D721Med (cell line): ENCODE measurements at regions not wholly inside any gene's neighbourhood (a gene's known extent, or its start where the extent isn't known, plus 50 kb on each side); places are given as distances from the start of the nearest gene placed in this dataset.

Source experiments
- DNase-seq: peaks from one replicate; pipeline ENCODE4 v3.0.0; 2011; ENCODE audit warnings: low spot score; ENCODE audit not compliant: insufficient read length
- FAIRE-seq: peaks from 2 replicates; lab custom pipeline; 2011; peaks lifted over from hg19 to GRCh38; lab: Jason Lieb, UNC
- TF ChIP-seq, protein P1 (sequence below): IDR thresholded peaks from 2 replicates; pipeline ENCODE4 v1.5.1; 2012; ENCODE audit warnings: mild to moderate bottlenecking, control low read depth; ENCODE audit not compliant: insufficient read depth; ENCODE audit errors: missing control alignments

DNA sequence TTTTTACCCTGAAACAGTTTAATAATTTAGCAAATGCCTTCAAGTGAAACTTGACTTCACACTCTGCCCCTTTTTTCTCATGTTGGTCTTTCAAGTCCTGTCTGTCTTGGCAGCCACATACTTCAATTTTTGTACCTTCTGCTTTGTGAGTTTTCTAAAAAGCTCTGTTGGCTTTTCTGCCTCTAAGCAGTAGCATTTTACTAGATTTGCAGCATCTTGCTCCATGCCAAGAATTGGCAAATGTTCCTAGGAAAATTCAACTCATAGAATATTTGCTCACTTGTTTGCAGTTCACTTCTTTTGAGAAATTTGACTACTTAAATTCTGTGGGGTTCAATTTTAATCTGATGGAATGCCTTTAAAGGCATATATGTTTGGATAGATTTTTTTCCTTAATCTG is 59.2 kb downstream of the FAM47A start:
- FAIRE-seq (no peak), DNase-seq (no peak)
- TF ChIP-seq, protein P1, sequence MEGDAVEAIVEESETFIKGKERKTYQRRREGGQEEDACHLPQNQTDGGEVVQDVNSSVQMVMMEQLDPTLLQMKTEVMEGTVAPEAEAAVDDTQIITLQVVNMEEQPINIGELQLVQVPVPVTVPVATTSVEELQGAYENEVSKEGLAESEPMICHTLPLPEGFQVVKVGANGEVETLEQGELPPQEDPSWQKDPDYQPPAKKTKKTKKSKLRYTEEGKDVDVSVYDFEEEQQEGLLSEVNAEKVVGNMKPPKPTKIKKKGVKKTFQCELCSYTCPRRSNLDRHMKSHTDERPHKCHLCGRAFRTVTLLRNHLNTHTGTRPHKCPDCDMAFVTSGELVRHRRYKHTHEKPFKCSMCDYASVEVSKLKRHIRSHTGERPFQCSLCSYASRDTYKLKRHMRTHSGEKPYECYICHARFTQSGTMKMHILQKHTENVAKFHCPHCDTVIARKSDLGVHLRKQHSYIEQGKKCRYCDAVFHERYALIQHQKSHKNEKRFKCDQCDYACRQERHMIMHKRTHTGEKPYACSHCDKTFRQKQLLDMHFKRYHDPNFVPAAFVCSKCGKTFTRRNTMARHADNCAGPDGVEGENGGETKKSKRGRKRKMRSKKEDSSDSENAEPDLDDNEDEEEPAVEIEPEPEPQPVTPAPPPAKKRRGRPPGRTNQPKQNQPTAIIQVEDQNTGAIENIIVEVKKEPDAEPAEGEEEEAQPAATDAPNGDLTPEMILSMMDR, result no peak

DNA sequence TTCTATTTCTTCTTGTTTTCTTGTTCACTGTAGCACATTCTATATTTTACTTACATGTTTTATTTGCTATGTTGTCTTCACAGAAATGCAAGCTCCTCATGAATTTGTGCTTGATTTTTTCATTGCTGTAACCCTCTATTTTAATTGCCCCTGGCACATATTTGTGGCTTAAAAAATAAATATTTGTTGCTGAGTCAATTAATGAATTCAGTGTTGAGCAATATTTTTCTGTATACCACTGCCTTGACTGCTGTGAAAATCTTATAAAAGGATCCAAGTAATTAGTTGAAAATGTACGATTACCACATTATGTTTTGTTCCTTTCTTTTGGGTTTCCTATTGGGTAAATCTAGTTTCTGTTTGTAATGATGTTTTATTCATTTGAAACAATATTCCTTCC is 68.5 kb downstream of the FAM47A start:
- TF ChIP-seq, protein P1, result no peak
- no peak for DNase-seq
- peak; percentile 11 for FAIRE-seq

DNA sequence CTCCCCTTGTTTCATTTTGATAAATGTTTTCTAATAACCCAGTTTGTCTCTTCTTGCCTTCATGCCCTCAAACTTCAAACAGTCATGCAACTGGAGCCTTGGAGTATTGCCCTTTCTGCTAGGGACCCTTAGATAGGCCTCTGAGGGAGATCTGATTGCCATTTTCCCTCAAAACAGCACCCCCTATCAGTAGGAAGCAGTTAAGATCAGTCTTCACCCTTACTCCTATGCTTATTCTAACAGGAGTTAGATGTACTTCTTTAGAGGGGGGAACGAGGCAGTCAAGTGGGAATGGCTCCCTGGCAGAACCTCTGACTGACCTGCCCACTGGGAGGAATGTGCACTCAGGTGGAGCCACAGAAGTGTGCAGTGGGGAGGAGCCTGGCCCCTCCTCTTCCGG is 74.1 kb downstream of the FAM47A start:
- FAIRE-seq (no peak), DNase-seq (no peak)
- TF ChIP-seq, protein P1, result no peak

DNA sequence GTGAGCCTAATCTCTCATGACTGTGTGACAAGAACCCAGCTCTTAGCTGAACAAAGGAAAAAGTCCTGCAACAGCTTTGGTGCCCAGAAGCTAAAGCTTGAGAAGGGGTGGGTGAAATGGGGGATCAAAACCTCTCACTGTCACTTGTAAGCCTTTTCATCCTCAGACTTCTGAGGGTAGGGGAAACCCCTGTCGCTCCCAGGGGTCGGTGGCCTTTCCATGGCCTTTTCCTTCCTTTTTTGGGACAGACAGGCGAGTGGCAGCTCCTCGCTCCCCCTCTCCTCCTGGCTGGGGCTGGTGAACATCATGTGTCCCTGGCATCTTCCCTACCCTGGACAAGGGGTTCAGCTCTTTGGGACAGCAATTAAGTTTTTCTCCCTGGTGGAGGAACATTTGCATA is 78.2 kb downstream of the FAM47A start:
- no peak for DNase-seq
- TF ChIP-seq, protein P1, result no peak
- no peak for FAIRE-seq
